Astrocyte (in vitro differentiated cells and primary cell): ENCODE measurements at regions not wholly inside any gene's neighbourhood (a gene's known extent, or its start where the extent isn't known, plus 50 kb on each side); places are given as distances from the start of the nearest gene placed in this dataset.

ENCODE experiments used
- CTCF ChIP-seq: IDR thresholded peaks from 2 replicates; pipeline ENCODE4 v1.5.1; 2011; ENCODE audit warnings: low read depth, mild to moderate bottlenecking, inconsistent platforms, low read length, moderate library complexity; ENCODE audit not compliant: insufficient read depth
- EZH2 ChIP-seq: IDR thresholded peaks from 2 replicates; pipeline ENCODE4 v1.6.1; 2012; ENCODE audit warnings: mild to moderate bottlenecking, low read length, inconsistent platforms; ENCODE audit not compliant: insufficient read depth

GRCh38 chr7:159246702-159247480 lies 102.2 kb upstream of the VIPR2 start:
- TF ChIP-seq CTCF, result no peak
- TF ChIP-seq EZH2, result no peak
